Mesenchymal stem cell (in vitro differentiated cells and primary cell): ENCODE measurements at regions not wholly inside any gene's neighbourhood (a gene's known extent, or its start where the extent isn't known, plus 50 kb on each side); places are given as distances from the start of the nearest gene placed in this dataset.
A peak's percentile ranks its signal among the peaks of the same experiment; 100 is the strongest.

ENCODE experiments used
- DNase-seq: peaks from one replicate; pipeline ENCODE4 v3.0.0-alpha.2; 2013
- H2AFZ ChIP-seq: one replicate; pipeline ENCODE4 v1.6.1; 2013; ENCODE audit warnings: low read depth, mild to moderate bottlenecking, control low read depth, inconsistent platforms, low read length, moderate library complexity
- H2AK5ac ChIP-seq: 2 replicates; pipeline ENCODE4 v1.6.1; 2013; ENCODE audit warnings: low read length, moderate library complexity, mild to moderate bottlenecking, inconsistent platforms; ENCODE audit not compliant: severe bottlenecking
- H2BK120ac ChIP-seq: one replicate; pipeline ENCODE4 v1.6.1; 2013; ENCODE audit warnings: low read depth, mild to moderate bottlenecking, inconsistent platforms, low read length, moderate library complexity
- H2BK12ac ChIP-seq, 2 experiments: one replicate each; pipeline ENCODE4 v1.6.1; 2013; ENCODE audit warnings: inconsistent platforms in 2 of 2, low read length in 2 of 2, mild to moderate bottlenecking in 2 of 2, moderate library complexity in 2 of 2, control low read depth in 1 of 2
- H2BK15ac ChIP-seq: one replicate; pipeline ENCODE4 v1.6.1; 2013; ENCODE audit warnings: mild to moderate bottlenecking, low read depth, inconsistent platforms; ENCODE audit not compliant: poor library complexity, severe bottlenecking
- H2BK5ac ChIP-seq: 2 replicates; pipeline ENCODE4 v1.6.1; 2013; ENCODE audit warnings: low read depth, mild to moderate bottlenecking, low read length, control low read depth, inconsistent platforms; ENCODE audit not compliant: poor library complexity, severe bottlenecking
- H3K14ac ChIP-seq, 2 experiments: one replicate each; pipeline ENCODE4 v1.6.1; 2013; ENCODE audit warnings: inconsistent platforms in 2 of 2, low read length in 2 of 2, control low read depth in 1 of 2, mild to moderate bottlenecking in 1 of 2, moderate library complexity in 1 of 2
- H3K18ac ChIP-seq, 2 experiments: one replicate each; pipeline ENCODE4 v1.6.1; 2013; ENCODE audit warnings: inconsistent platforms in 2 of 2, low read length in 2 of 2, control low read depth in 1 of 2, low read depth in 1 of 2, mild to moderate bottlenecking in 1 of 2
- H3K23ac ChIP-seq, 2 experiments: one replicate each; pipeline ENCODE4 v1.6.1; 2013; ENCODE audit warnings: inconsistent platforms in 2 of 2, low read length in 2 of 2, mild to moderate bottlenecking in 2 of 2, moderate library complexity in 2 of 2, control low read depth in 1 of 2
- H3K27ac ChIP-seq: 2 replicates; pipeline ENCODE4 v1.5.1; 2013; ENCODE audit warnings: mild to moderate bottlenecking, moderate library complexity, low read length, control low read depth, inconsistent platforms; ENCODE audit not compliant: poor library complexity, severe bottlenecking
- H3K27me3 ChIP-seq, 2 experiments: 2 replicates each; pipeline versions ENCODE4 v1.6.1 to v1.7.0; 2013; ENCODE audit warnings: low read length in 2 of 2, mild to moderate bottlenecking in 2 of 2, moderate library complexity in 2 of 2, control low read depth in 1 of 2, inconsistent platforms in 1 of 2; ENCODE audit not compliant: control insufficient read depth in 1 of 2, insufficient read depth in 1 of 2
- H3K36me3 ChIP-seq, 2 experiments: 2 replicates each; pipeline versions ENCODE4 v1.6.1 to v1.7.0; 2013; ENCODE audit warnings: low read length in 2 of 2, control low read depth in 1 of 2, inconsistent platforms in 1 of 2, low read depth in 1 of 2, mild to moderate bottlenecking in 1 of 2; ENCODE audit not compliant: insufficient read depth in 2 of 2, control insufficient read depth in 1 of 2
- H3K4ac ChIP-seq, 2 experiments: one replicate each; pipeline ENCODE4 v1.6.1; 2013; ENCODE audit warnings: inconsistent platforms in 2 of 2, low read length in 2 of 2, mild to moderate bottlenecking in 2 of 2, moderate library complexity in 2 of 2, control low read depth in 1 of 2, low read depth in 1 of 2
- H3K4me1 ChIP-seq: 2 replicates; pipeline ENCODE4 v1.6.1; 2013; ENCODE audit warnings: low read depth, low read length, control low read depth; ENCODE audit not compliant: control insufficient read depth, insufficient read depth
- H3K4me2 ChIP-seq: 2 replicates; pipeline ENCODE4 v1.6.1; 2013; ENCODE audit warnings: low read length, mild to moderate bottlenecking, inconsistent platforms; ENCODE audit not compliant: poor library complexity, severe bottlenecking
- H3K4me3 ChIP-seq, 2 experiments: 2 replicates each; pipeline versions ENCODE4 v1.5.1 to v1.7.0; 2013; ENCODE audit warnings: low read length in 2 of 2, mild to moderate bottlenecking in 2 of 2, control low read depth in 1 of 2, low read depth in 1 of 2; ENCODE audit not compliant: insufficient read depth in 1 of 2
- H3K79me1 ChIP-seq: replicated peaks from 2 replicates; pipeline ENCODE4 v1.6.1; 2013; ENCODE audit warnings: mild to moderate bottlenecking, control low read depth, low read length, inconsistent platforms; ENCODE audit not compliant: poor library complexity, severe bottlenecking
- H3K9ac ChIP-seq: 2 replicates; pipeline ENCODE4 v1.7.0; 2013; ENCODE audit warnings: mild to moderate bottlenecking, low read length, moderate library complexity
- H3K9me3 ChIP-seq: 2 replicates; pipeline ENCODE4 v1.7.0; 2013; ENCODE audit warnings: mild to moderate bottlenecking, low read length; ENCODE audit not compliant: control insufficient read depth
- H4K8ac ChIP-seq: one replicate; pipeline ENCODE4 v1.6.1; 2013; ENCODE audit warnings: inconsistent platforms, mild to moderate bottlenecking, low read length, moderate library complexity
- H4K91ac ChIP-seq: one replicate; pipeline ENCODE4 v1.6.1; 2013; ENCODE audit warnings: mild to moderate bottlenecking, low read length, inconsistent platforms
- WGBS: methylation state at CpG from one replicate; pipeline ENCODE4 v1.1.7; 2013; ENCODE audit warnings: mixed read lengths; 5-methylcytosine and 5-hydroxymethylcytosine counted together

DNA sequence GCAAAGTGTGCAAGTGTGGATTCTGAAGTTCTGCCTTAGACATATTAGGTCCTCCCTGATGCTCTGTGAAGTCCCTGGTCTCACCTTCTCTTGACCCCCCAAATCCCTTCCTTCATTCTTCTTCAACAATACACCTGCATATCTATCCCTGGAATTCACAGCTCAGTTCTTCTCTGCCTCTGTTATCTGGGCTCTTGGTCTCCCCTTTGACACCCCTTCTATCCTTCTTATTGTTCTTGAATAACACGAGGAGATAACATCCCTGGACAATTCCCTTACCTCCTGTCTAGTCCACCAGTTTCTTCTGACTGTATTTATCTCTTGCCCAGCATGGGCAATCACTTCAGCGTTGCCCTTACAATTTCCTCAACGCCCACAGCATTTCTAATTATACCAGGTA lies 104.8 kb upstream of the ATG10 start:
- no peaks in the 10 kb centered on the region for H3K9me3 ChIP-seq
- H3K23ac ChIP-seq = no peak overlapping the region
- no peak overlapping the region for H3K9ac ChIP-seq
- H2AFZ ChIP-seq = no peak overlapping the region
- no peak overlapping the region for H4K8ac ChIP-seq
- H2AK5ac ChIP-seq = no peak overlapping the region
- H2BK120ac ChIP-seq = no peak overlapping the region
- no peak overlapping the region for H3K27ac ChIP-seq
- no peak overlapping the region for H3K18ac ChIP-seq
- DNase-seq = no peak
- WGBS = 83% methylated on average over 3 of the region's 3 CpGs
- no peak overlapping the region for H3K4me3 ChIP-seq
- no peak overlapping the region for H3K4me2 ChIP-seq
- H3K79me1 ChIP-seq = no peaks in the 10 kb centered on the region
- no peak overlapping the region for H2BK15ac ChIP-seq
- no peak overlapping the region for H2BK5ac ChIP-seq
- H3K36me3 ChIP-seq = no peaks in the 10 kb centered on the region
- H2BK12ac ChIP-seq = no peak overlapping the region
- no peaks in the 10 kb centered on the region for H3K27me3 ChIP-seq
- no peaks in the 10 kb centered on the region for H3K4me1 ChIP-seq
- no peak overlapping the region for H3K4ac ChIP-seq
- H4K91ac ChIP-seq = no peak overlapping the region
- no peak overlapping the region for H3K14ac ChIP-seq

DNA sequence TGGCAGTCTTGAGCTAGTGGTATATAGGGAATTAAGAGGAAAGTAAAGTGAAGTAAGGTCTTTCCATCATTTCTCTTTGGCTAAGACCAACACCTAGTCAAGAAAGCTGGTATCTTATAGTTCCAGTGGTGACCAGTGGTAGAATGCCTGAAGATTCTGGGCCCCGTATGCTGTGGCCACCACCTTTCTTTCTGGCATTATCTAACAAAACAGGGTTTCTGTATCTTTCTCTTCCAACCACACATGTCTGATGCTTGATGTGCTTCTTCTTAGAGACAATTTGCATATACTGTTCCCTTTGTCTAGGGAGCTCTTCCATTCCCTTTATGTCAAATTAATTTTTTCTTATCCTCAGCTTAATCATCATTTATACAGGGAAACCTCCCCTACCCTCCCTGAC lies 109.9 kb upstream of the SSBP2 start:
- H3K4me2 ChIP-seq = no peak overlapping the region
- H3K14ac ChIP-seq = no peak overlapping the region
- no peak overlapping the region for H2BK12ac ChIP-seq
- H3K4me1 ChIP-seq = peaks cover 2% of the 10 kb centered on the region
- no peak overlapping the region for H3K27ac ChIP-seq
- no peak overlapping the region for H2AK5ac ChIP-seq
- no peak overlapping the region for H4K91ac ChIP-seq
- WGBS = no CpG with 5 or more reads among the region's 1 CpG
- H3K4me3 ChIP-seq = no peak overlapping the region
- DNase-seq = no peak
- H3K9me3 ChIP-seq = no peaks in the 10 kb centered on the region
- H3K4ac ChIP-seq = no peak overlapping the region
- H2AFZ ChIP-seq = no peak overlapping the region
- no peaks in the 10 kb centered on the region for H3K79me1 ChIP-seq
- no peak overlapping the region for H3K23ac ChIP-seq
- H2BK5ac ChIP-seq = no peak overlapping the region
- H2BK120ac ChIP-seq = no peak overlapping the region
- no peak overlapping the region for H2BK15ac ChIP-seq
- H3K36me3 ChIP-seq = no peaks in the 10 kb centered on the region
- no peaks in the 10 kb centered on the region for H3K27me3 ChIP-seq
- no peak overlapping the region for H3K9ac ChIP-seq
- no peak overlapping the region for H4K8ac ChIP-seq
- H3K18ac ChIP-seq = no peak overlapping the region

DNA sequence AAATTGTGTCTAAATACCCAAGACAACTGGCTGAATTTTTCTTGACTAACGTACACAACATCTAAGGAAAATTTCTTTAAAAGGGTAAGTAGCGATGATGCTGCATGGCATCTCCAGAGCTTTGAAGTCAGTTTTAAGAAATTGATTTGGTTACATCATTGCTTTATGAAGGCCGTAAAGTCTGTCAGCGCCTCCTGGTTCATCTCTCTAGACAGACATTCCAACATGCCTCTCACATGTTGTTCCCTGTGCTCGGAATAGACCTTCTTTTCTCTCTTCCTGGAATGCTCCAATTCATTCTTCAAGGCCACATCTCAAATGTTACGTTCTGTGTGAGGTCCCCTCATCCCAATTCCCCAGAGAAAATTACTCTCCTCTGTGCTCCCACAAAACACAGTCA lies 108.7 kb upstream of the SSBP2 start:
- H3K27me3 ChIP-seq = no peaks in the 10 kb centered on the region
- no peak overlapping the region for H3K23ac ChIP-seq
- DNase-seq = no peak
- no peak overlapping the region for H2BK5ac ChIP-seq
- no peak overlapping the region for H2AK5ac ChIP-seq
- no peak overlapping the region for H3K4me2 ChIP-seq
- H2BK120ac ChIP-seq = no peak overlapping the region
- H4K8ac ChIP-seq = no peak overlapping the region
- peaks cover 2% of the 10 kb centered on the region for H3K4me1 ChIP-seq
- H3K9me3 ChIP-seq = no peaks in the 10 kb centered on the region
- no peak overlapping the region for H3K4me3 ChIP-seq
- no peak overlapping the region for H2BK12ac ChIP-seq
- 92% methylated on average over 5 of the region's 6 CpGs for WGBS
- H3K36me3 ChIP-seq = no peaks in the 10 kb centered on the region
- no peak overlapping the region for H3K9ac ChIP-seq
- no peak overlapping the region for H4K91ac ChIP-seq
- H2AFZ ChIP-seq = no peak overlapping the region
- H2BK15ac ChIP-seq = no peak overlapping the region
- no peak overlapping the region for H3K14ac ChIP-seq
- H3K4ac ChIP-seq = no peak overlapping the region
- H3K79me1 ChIP-seq = no peaks in the 10 kb centered on the region
- H3K18ac ChIP-seq = no peak overlapping the region
- H3K27ac ChIP-seq = no peak overlapping the region

DNA sequence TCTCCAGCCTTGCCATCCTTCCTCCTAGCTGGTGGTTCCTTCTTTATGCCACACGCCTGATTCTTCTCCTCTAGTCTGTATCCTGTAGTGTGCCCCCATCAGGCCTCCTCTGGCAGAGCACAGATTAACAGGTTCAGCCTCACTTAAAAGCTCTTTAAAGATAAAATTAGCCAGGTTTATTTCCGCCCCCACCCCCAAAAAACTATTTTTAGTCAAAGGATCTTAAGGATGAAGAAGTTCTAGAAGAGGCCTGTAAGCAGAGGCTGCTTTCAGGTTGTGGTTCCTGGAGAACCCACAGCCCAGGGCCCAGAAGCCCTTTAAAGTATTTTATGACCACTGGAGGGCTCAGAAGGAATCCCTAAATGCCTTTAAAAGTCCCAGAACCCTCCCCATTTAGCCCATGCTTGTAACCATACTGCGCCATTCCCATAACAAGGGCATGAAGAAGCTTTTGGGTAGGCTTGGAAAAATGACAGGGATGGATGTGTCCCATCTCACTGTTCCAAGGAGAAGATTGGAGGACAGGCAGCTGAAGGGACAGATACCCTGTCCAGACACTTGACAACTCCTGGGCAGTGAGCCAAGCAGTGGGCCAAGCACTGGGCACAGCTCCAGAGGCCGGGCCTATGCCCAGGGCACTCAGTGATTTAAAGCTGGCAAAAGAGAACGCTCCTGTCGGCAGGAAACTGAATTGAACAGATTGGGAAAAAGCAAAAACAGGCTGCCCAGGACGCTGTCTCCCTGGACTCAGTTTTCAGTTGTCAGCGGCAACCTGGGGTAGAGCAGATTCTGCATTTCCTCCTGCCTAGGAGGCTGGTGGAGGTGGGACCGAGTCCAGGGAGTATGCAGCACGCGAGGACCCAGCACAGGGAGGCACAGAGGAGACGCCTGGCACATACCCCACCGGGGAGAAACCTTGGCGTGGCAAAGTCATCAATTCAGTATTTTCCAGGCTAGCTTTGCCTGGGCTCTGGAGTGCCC lies 106.3 kb upstream of the SSBP2 start:
- H2AK5ac ChIP-seq = no peak overlapping the region
- no peak overlapping the region for H2BK12ac ChIP-seq
- 88% methylated on average over 14 of the region's 14 CpGs for WGBS
- peak overlapping the region; percentile 23 to 66 for H3K18ac ChIP-seq
- no peak overlapping the region for H4K91ac ChIP-seq
- H3K23ac ChIP-seq = no peak overlapping the region
- no peak overlapping the region for H3K9ac ChIP-seq
- no peaks in the 10 kb centered on the region for H3K36me3 ChIP-seq
- DNase-seq = no peak
- no peak overlapping the region for H2BK15ac ChIP-seq
- H3K4me3 ChIP-seq = no peak overlapping the region
- H2BK120ac ChIP-seq = no peak overlapping the region
- H2AFZ ChIP-seq = no peak overlapping the region
- peak overlapping the region; percentile 38 for H4K8ac ChIP-seq
- no peak overlapping the region for H2BK5ac ChIP-seq
- no peaks in the 10 kb centered on the region for H3K9me3 ChIP-seq
- no peak overlapping the region for H3K4me2 ChIP-seq
- H3K4me1 ChIP-seq = peaks cover 9% of the 10 kb centered on the region
- no peak overlapping the region for H3K27ac ChIP-seq
- H3K14ac ChIP-seq = no peak overlapping the region
- H3K79me1 ChIP-seq = no peaks in the 10 kb centered on the region
- no peaks in the 10 kb centered on the region for H3K27me3 ChIP-seq
- no peak overlapping the region for H3K4ac ChIP-seq
